ENCODE measurements at regions not wholly inside any gene's neighbourhood (a gene's known extent, or its start where the extent isn't known, plus 50 kb on each side); places are given as distances from the start of the nearest gene placed in this dataset.

GRCh38 chr4:116788723-116789122, 296.7 kb downstream of the TRAM1L1 start:
- TF ChIP-seq POLR2A (IDR thresholded peaks at IDR 0.05) (no peak), CTCF (IDR thresholded peaks at IDR 0.05) (no peak)
- Histone ChIP-seq H3K4me3 (replicated peaks in 1 of 3) (no peak overlapping the region), H3K27ac (no peak overlapping the region), H3K4me1 (no peaks in the 10 kb centered on the region), H3K9me3 (no peaks in the 10 kb centered on the region), H3K36me3 (no peaks in the 10 kb centered on the region), H3K27me3 (no peaks in the 10 kb centered on the region)
- DNase-seq = no peak
- intact Hi-C loops (cut with DNase I) = no loop called here
- 90 to 95% methylated on average over 2 of the region's 2 CpGs for WGBS, 2 donors

GRCh38 chr4:116755051-116755450, 330.3 kb downstream of the TRAM1L1 start:
- Histone ChIP-seq H3K27me3 (no peaks in the 10 kb centered on the region), H3K9me3 (no peaks in the 10 kb centered on the region), H3K4me1 (no peaks in the 10 kb centered on the region), H3K4me3 (replicated peaks in 1 of 3) (no peak overlapping the region), H3K27ac (no peak overlapping the region), H3K36me3 (no peaks in the 10 kb centered on the region)
- no peak for DNase-seq
- no peak for TF ChIP-seq POLR2A (IDR thresholded peaks at IDR 0.05)
- TF ChIP-seq CTCF (IDR thresholded peaks at IDR 0.05) = no peak
- intact Hi-C loops (cut with DNase I) = no loop called here
- 49 to 94% methylated on average over 1 of the region's 1 CpG for WGBS, 2 donors

- Histone ChIP-seq H3K36me3 (no peaks in the 10 kb centered on the region), H3K4me3 (replicated peaks in 1 of 3) (no peak overlapping the region), H3K4me1 (no peaks in the 10 kb centered on the region), H3K9me3 (no peaks in the 10 kb centered on the region), H3K27ac (no peak overlapping the region), H3K27me3 (no peaks in the 10 kb centered on the region)
- WGBS, 2 donors = 81 to 94% methylated on average over 2 of the region's 2 CpGs
- DNase-seq = no peak
- intact Hi-C loops (cut with DNase I) = no loop called here
- TF ChIP-seq POLR2A (IDR thresholded peaks at IDR 0.05) (no peak), CTCF (IDR thresholded peaks at IDR 0.05) (no peak)
These were observed 333.3 kb downstream of the TRAM1L1 start for GRCh38 chr4:116752027-116752426.

DNA sequence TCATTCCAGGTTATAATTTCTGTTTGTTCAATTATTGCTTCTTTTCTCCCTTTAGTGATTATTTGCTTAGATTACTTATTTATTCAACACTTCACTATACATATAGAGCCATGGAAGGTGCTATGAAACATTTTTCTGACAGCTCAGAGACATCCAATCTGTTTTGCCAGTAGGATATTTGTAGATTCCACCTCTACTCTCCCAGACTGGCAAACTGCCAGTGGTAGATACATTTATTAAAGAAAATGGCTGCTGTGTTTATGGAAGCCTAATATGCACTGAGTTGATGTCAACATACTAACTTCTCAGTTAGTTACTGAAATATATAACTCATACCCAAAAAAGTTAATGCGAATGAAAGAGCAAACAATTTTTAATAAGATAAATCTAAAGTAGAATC, 348.6 kb downstream of the TRAM1L1 start:
- no peaks in the 10 kb centered on the region for H3K4me1 ChIP-seq
- TF ChIP-seq POLR2A (IDR thresholded peaks at IDR 0.05) (no peak), CTCF (IDR thresholded peaks at IDR 0.05) (no peak)
- no peak overlapping the region for H3K27ac ChIP-seq
- intact Hi-C loops (cut with DNase I) = no loop called here
- H3K36me3 ChIP-seq = no peaks in the 10 kb centered on the region
- WGBS, 2 donors = 96 to 100% methylated on average over 1 of the region's 1 CpG
- no peaks in the 10 kb centered on the region for H3K27me3 ChIP-seq
- H3K9me3 ChIP-seq = no peaks in the 10 kb centered on the region
- no peak for DNase-seq
- H3K4me3 ChIP-seq (replicated peaks in 1 of 3) = no peak overlapping the region

- TF ChIP-seq POLR2A (IDR thresholded peaks at IDR 0.05) = no peak
- TF ChIP-seq CTCF (IDR thresholded peaks at IDR 0.05) = no peak
- Histone ChIP-seq H3K9me3 (no peaks in the 10 kb centered on the region), H3K36me3 (no peaks in the 10 kb centered on the region), H3K27me3 (no peaks in the 10 kb centered on the region), H3K4me3 (replicated peaks in 1 of 3) (no peak overlapping the region), H3K27ac (no peak overlapping the region), H3K4me1 (no peaks in the 10 kb centered on the region)
- 78 to 88% methylated on average over 2 of the region's 2 CpGs for WGBS, 2 donors
- no peak for DNase-seq
- intact Hi-C loops (cut with DNase I) = no loop called here
These were observed 351.2 kb downstream of the TRAM1L1 start for GRCh38 chr4:116734178-116734577.
